Common myeloid progenitor, CD34-positive (primary cell): ENCODE measurements at regions not wholly inside any gene's neighbourhood (a gene's known extent, or its start where the extent isn't known, plus 50 kb on each side); places are given as distances from the start of the nearest gene placed in this dataset.

Experiments
- CTCF ChIA-PET: fragments of 350-600 bp; sonication (Branson Sonifier 250); formaldehyde crosslinking; loops from one replicate; lab custom pipeline; 2021; ENCODE audit warnings: antibody characterized with exemption; lab: Charles Lee
- POLR2A ChIA-PET: fragments of 350-600 bp; sonication (Branson Sonifier 250); formaldehyde crosslinking; loops from one replicate; lab custom pipeline; 2021; ENCODE audit warnings: antibody characterized with exemption; lab: Charles Lee
- DNase-seq, 3 donors: peaks; one replicate each; pipeline versions ENCODE4 v3.0.0 to v3.0.0-alpha.2; 2013
- H3K27ac ChIP-seq, 2 experiments: 1 replicate in 1 of 2; 2 replicates in 1 of 2; pipeline ENCODE4 v1.7.0; 2013; ENCODE audit warnings: inconsistent platforms in 2 of 2, low read length in 2 of 2, mild to moderate bottlenecking in 2 of 2, low read depth in 1 of 2, moderate library complexity in 1 of 2; ENCODE audit not compliant: severe bottlenecking in 2 of 2, insufficient read depth in 1 of 2, poor library complexity in 1 of 2
- H3K27me3 ChIP-seq, 5 experiments: replicated peaks in 2 of 5; 1 replicate in 3 of 5; 2 replicates in 2 of 5; pipeline versions ENCODE4 v1.6.1 to v1.7.0; 2013; ENCODE audit warnings: low read length in 4 of 5, mild to moderate bottlenecking in 2 of 5, moderate library complexity in 2 of 5, inconsistent platforms in 1 of 5; ENCODE audit not compliant: insufficient read depth in 5 of 5, control insufficient read depth in 4 of 5
- H3K36me3 ChIP-seq, 4 experiments: 1 replicate in 2 of 4; 2 replicates in 2 of 4; pipeline versions ENCODE4 v1.6.1 to v1.7.0; 2013; ENCODE audit warnings: low read length in 3 of 4, control low read depth in 1 of 4, mild to moderate bottlenecking in 1 of 4; ENCODE audit not compliant: control insufficient read depth in 4 of 4, insufficient read depth in 4 of 4
- H3K4me1 ChIP-seq, 4 experiments: 1 replicate in 3 of 4; 2 replicates in 1 of 4; pipeline versions ENCODE4 v1.6.1 to v1.7.1; 2013; ENCODE audit warnings: low read length in 3 of 4, mild to moderate bottlenecking in 3 of 4, control low read depth in 1 of 4, inconsistent platforms in 1 of 4, moderate library complexity in 1 of 4; ENCODE audit not compliant: control insufficient read depth in 4 of 4, insufficient read depth in 4 of 4; ENCODE audit errors: control extremely low read depth in 1 of 4
- H3K4me3 ChIP-seq, 7 experiments: 1 replicate in 4 of 7; 2 replicates in 3 of 7; pipeline versions ENCODE4 v1.5.1 to v1.7.0; 2013; ENCODE audit warnings: mild to moderate bottlenecking in 7 of 7, low read length in 6 of 7, moderate library complexity in 6 of 7, inconsistent platforms in 2 of 7, low read depth in 2 of 7, control low read depth in 1 of 7; ENCODE audit not compliant: insufficient read depth in 4 of 7, control insufficient read depth in 1 of 7; ENCODE audit errors: extremely low read depth in 1 of 7
- H3K9me3 ChIP-seq, 5 experiments: 1 replicate in 4 of 5; 2 replicates in 1 of 5; pipeline versions ENCODE4 v1.6.1 to v1.7.1; 2013; ENCODE audit warnings: low read length in 4 of 5, mild to moderate bottlenecking in 2 of 5, inconsistent platforms in 1 of 5, low read depth in 1 of 5, moderate library complexity in 1 of 5; ENCODE audit not compliant: control insufficient read depth in 4 of 5, insufficient read depth in 2 of 5; ENCODE audit errors: control extremely low read depth in 1 of 5
- WGBS: methylation state at CpG from one replicate; pipeline ENCODE4 v1.1.5; 2013; ENCODE audit not compliant: insufficient coverage; 5-methylcytosine and 5-hydroxymethylcytosine counted together

DNA sequence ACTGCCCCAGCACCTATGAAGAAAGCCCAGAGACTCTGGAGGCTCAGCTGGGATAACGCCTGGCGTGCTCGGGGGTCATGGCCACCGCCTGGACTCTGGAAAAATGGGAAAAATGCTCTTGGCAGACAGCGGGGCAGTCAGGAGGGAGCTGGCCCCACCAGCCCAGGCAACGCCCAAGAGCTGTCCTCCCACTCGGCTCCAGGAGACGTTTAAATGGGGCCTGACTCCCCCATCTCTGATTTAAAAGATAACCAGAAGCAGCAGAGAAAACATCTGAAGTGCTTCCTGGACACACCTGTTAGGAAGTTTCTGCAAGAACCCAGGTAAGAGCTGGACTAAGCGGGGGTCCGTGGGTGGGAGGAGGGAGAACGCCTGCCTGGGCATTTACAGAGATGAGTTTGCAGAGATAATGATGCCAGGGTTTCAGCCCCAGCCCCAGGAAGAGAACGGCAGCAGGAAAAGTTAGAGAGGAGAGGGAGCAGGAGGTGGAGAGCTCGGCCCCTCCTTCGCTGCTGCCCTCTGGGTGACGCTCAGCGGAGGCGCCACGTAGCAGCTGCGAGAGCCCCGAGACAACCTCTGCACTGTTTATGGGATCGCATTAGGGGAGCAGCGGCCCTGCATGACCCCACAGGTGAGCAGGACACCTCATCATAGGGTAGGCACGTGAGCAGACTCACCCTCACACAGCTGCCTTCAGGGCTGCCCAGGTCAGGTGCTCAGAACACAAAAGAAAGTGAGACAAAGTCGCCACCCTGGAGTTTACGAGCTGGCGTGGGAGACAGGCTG lies 83.5 kb upstream of the INSIG1 start:
- H3K27ac ChIP-seq, result no peak overlapping the region
- WGBS, result 65% methylated on average over 25 of the region's 26 CpGs
- no peaks in the 10 kb centered on the region for H3K4me1 ChIP-seq
- ChIA-PET POLR2A (interaction anchor here (1.1 kb wide), 1 partner anchor 85 kb away, joined by 4 read pairs; no protein-coding TSS in a partner anchor), CTCF (interaction anchor here (0.8 to 2.2 kb wide), 2 partner anchors 9 to 22 kb away, joined by 3 to 6 read pairs; no protein-coding TSS in a partner anchor)
- no peaks in the 10 kb centered on the region for H3K9me3 ChIP-seq
- no peak for DNase-seq
- H3K27me3 ChIP-seq, result peaks cover 0 to 5% (median 0%) of the 10 kb centered on the region in 5 experiments
- H3K36me3 ChIP-seq, result no peaks in the 10 kb centered on the region
- H3K4me3 ChIP-seq, result peak overlapping the region in 2 of 7 experiments; percentile 11

DNA sequence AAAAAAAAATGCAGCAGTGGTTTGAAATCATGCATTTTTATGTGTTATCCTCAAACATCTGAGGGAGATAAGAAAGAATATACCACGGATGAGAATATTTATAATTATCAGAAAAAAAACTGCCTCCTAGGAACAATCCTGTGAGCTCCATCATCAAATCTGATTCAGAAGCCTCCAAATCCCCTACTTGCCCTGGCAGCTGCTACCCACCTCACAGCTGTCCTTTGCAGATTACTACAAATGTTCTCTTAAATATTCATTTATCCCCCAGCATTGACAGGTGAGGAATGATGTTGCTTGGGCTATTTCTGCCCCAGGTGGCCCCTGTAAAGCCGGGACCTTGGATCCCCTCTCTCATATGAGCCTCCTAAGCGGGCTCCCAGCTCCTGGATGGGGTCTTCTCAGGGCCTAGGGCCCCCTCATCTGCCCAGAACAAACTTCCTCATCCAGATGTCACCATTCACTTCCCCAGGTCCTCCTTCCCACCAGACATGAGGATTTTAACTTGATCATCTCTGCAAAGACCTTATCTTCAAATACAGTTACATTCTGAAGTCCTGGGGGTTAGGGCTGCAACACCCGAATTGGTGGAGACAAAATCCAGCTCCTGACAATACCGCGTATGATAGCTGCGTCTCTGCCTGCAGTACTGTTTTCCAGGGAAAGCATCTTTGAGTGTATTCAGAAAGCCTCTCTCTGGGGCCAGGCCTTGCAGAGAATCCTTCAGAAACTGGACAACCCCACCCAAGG lies 81.9 kb upstream of the INSIG1 start:
- Histone ChIP-seq H3K4me1 (no peaks in the 10 kb centered on the region), H3K4me3 (no peak overlapping the region), H3K27ac (no peak overlapping the region), H3K36me3 (no peaks in the 10 kb centered on the region), H3K27me3 (peaks cover 0 to 5% (median 0%) of the 10 kb centered on the region in 5 experiments), H3K9me3 (no peaks in the 10 kb centered on the region)
- CTCF ChIA-PET, result interaction anchor here (1.5 to 2.2 kb wide), 3 partner anchors 11 to 54 kb away, joined by 4 to 9 read pairs (median 6); no protein-coding TSS in a partner anchor
- 100% methylated on average over 3 of the region's 7 CpGs for WGBS
- no peak for DNase-seq
- POLR2A ChIA-PET, result no interaction called here

- Histone ChIP-seq H3K27me3 (peaks cover 0 to 5% (median 0%) of the 10 kb centered on the region in 5 experiments), H3K36me3 (no peaks in the 10 kb centered on the region), H3K27ac (no peak overlapping the region), H3K9me3 (no peaks in the 10 kb centered on the region), H3K4me1 (no peaks in the 10 kb centered on the region), H3K4me3 (no peak overlapping the region)
- ChIA-PET CTCF (interaction anchor here (1.4 to 2.2 kb wide), 3 partner anchors 13 to 53 kb away, joined by 4 to 9 read pairs (median 4); no protein-coding TSS in a partner anchor), POLR2A (no interaction called here)
- no peak for DNase-seq
- WGBS, result 87% methylated on average over 3 of the region's 8 CpGs
These were observed 81.0 kb upstream of the INSIG1 start for GRCh38 chr7:155216475-155217272.

DNA sequence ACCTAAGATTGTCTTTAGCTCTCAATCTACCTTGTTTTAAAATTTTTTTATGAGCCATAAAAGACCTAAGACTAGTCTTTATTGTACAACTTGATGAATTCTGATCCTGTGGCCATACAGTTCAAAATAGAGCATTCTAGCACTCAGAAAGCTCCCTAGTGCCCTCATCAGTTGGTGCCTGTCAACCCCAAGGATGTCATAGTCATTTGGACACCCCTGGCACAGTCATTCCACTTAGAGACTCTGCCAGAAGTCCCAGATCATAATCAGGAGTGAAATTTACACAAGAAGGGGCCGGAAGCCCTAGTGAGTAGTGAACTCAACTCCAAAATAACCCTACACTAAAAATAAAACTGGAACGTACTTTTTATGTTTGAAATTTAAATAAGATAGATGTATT lies 80.0 kb upstream of the INSIG1 start:
- WGBS, result no CpG with 5 or more reads among the region's 2 CpGs
- H3K27ac ChIP-seq, result no peak overlapping the region
- POLR2A ChIA-PET, result interaction anchor here (1.8 kb wide), 1 partner anchor 11 kb away, joined by 5 read pairs; no protein-coding TSS in a partner anchor
- CTCF ChIA-PET, result interaction anchor here (1.0 to 1.4 kb wide), 2 partner anchors 12 to 131 kb away, joined by 3 to 4 read pairs; no protein-coding TSS in a partner anchor
- H3K4me3 ChIP-seq, result no peak overlapping the region
- DNase-seq, result no peak
- H3K9me3 ChIP-seq, result no peaks in the 10 kb centered on the region
- H3K27me3 ChIP-seq, result peaks cover 0 to 5% (median 0%) of the 10 kb centered on the region in 5 experiments
- no peaks in the 10 kb centered on the region for H3K4me1 ChIP-seq
- H3K36me3 ChIP-seq, result no peaks in the 10 kb centered on the region

- WGBS, result 95% methylated on average over 15 of the region's 20 CpGs
- H3K36me3 ChIP-seq, result no peaks in the 10 kb centered on the region
- H3K27me3 ChIP-seq, result peaks cover 0 to 5% (median 0%) of the 10 kb centered on the region in 5 experiments
- no peak for DNase-seq
- H3K4me1 ChIP-seq, result no peaks in the 10 kb centered on the region
- no peak overlapping the region for H3K4me3 ChIP-seq
- H3K27ac ChIP-seq, result no peak overlapping the region
- H3K9me3 ChIP-seq, result no peaks in the 10 kb centered on the region
- CTCF ChIA-PET, result interaction anchor here (0.9 to 1.0 kb wide), 2 partner anchors 127 to 131 kb away, joined by 3 read pairs; no protein-coding TSS in a partner anchor
- POLR2A ChIA-PET, result interaction anchor here (1.8 kb wide), 1 partner anchor 12 kb away, joined by 5 read pairs; no protein-coding TSS in a partner anchor
These were observed 79.2 kb upstream of the INSIG1 start for GRCh38 chr7:155218276-155219153.

- Histone ChIP-seq H3K27ac (no peak overlapping the region), H3K27me3 (peaks cover 0 to 5% (median 0%) of the 10 kb centered on the region in 5 experiments), H3K36me3 (no peaks in the 10 kb centered on the region), H3K4me1 (no peaks in the 10 kb centered on the region), H3K9me3 (no peaks in the 10 kb centered on the region), H3K4me3 (no peak overlapping the region)
- WGBS, result 98% methylated on average over 15 of the region's 15 CpGs
- ChIA-PET CTCF (interaction anchor here (0.9 kb wide), 1 partner anchor 13 kb away, joined by 3 read pairs; no protein-coding TSS in a partner anchor), POLR2A (no interaction called here)
- DNase-seq, result no peak
These were observed 78.5 kb upstream of the INSIG1 start for GRCh38 chr7:155219154-155219531.
